ENCODE measurements at regions not wholly inside any gene's neighbourhood (a gene's known extent, or its start where the extent isn't known, plus 50 kb on each side); places are given as distances from the start of the nearest gene placed in this dataset.

DNA sequence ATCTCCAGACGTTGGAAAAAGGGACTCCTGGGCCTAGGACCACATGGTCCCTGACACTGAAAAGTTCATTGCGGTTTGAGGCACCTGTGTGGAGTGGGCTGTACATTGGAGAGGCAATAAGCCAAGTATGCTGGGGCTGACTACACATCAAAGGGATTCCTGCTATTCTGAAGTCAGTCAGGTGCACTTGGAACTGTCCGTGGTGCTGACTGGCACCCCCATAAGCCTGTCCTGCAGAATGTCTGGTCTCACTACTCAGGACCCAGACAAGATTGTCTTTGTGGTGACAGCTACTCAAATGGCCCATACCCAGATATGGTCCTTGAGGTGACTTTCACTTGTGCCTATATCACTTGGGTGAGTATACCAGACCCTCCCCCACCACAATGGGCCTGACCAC lies 150.6 kb downstream of the RWDD3 start:
- Mint-ChIP-seq H3K9me3 (ENCODE audit: unreplicated experiment) (no peaks in the 10 kb centered on the region), H3K27me3 (ENCODE audit: unreplicated experiment) (no peaks in the 10 kb centered on the region), H3K36me3 (ENCODE audit: unreplicated experiment) (no peaks in the 10 kb centered on the region), H3K27ac (ENCODE audit: unreplicated experiment) (no peak overlapping the region), H3K4me3 (ENCODE audit: unreplicated experiment) (no peak overlapping the region), H3K4me1 (ENCODE audit: low read depth, unreplicated experiment) (peaks cover 48% of the 10 kb centered on the region)
- no peak for DNase-seq
- TF ChIP-seq, protein P1, sequence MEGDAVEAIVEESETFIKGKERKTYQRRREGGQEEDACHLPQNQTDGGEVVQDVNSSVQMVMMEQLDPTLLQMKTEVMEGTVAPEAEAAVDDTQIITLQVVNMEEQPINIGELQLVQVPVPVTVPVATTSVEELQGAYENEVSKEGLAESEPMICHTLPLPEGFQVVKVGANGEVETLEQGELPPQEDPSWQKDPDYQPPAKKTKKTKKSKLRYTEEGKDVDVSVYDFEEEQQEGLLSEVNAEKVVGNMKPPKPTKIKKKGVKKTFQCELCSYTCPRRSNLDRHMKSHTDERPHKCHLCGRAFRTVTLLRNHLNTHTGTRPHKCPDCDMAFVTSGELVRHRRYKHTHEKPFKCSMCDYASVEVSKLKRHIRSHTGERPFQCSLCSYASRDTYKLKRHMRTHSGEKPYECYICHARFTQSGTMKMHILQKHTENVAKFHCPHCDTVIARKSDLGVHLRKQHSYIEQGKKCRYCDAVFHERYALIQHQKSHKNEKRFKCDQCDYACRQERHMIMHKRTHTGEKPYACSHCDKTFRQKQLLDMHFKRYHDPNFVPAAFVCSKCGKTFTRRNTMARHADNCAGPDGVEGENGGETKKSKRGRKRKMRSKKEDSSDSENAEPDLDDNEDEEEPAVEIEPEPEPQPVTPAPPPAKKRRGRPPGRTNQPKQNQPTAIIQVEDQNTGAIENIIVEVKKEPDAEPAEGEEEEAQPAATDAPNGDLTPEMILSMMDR (IDR thresholded peaks at IDR 0.05; ENCODE audit: partially characterized antibody, unreplicated experiment) = no peak

DNA sequence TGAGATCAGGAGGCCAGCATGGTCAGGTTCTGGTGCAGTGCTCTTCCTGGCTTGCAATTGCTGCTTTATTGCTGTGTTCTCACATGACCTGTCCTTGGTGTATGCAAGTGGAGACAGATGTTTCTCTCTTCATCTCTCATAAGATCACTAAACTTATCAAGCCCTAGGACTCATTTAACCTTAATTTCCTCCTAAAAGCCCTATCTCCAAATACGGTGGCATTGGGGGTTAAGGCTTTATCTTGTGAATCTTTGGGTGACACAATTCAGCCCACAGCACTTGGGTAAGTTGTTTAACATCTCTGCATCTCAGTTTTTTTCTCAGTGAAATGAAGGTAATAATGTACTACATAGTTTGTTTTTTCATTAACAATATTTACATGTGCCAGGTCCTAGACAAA lies 152.4 kb downstream of the RWDD3 start:
- Mint-ChIP-seq H3K9me3 (ENCODE audit: unreplicated experiment) (no peaks in the 10 kb centered on the region), H3K27me3 (ENCODE audit: unreplicated experiment) (no peaks in the 10 kb centered on the region), H3K27ac (ENCODE audit: unreplicated experiment) (peak overlapping the region; percentile 1), H3K36me3 (ENCODE audit: unreplicated experiment) (no peaks in the 10 kb centered on the region), H3K4me3 (ENCODE audit: unreplicated experiment) (no peak overlapping the region), H3K4me1 (ENCODE audit: low read depth, unreplicated experiment) (peaks cover 48% of the 10 kb centered on the region)
- TF ChIP-seq, protein P1 (IDR thresholded peaks at IDR 0.05; ENCODE audit: partially characterized antibody, unreplicated experiment) = no peak
- DNase-seq = no peak

DNA sequence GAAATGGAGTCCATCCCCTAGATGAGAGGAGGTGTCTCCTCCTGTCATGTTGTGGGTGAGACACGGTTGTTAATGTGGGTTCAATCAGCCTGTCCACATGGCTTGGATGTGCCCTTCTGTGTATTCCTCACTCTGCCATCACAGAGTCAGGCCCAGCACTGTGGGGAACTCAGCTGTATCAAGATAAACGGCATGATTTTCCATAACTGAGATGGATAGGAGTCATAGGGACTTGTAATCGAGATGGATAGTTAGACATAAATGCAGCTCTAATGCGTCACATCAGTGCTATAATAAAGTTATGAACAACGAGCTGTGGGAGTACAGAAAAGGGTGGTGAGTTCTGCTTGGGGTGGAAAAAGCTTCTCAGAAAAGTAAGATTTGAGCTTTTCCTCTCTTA lies 152.9 kb downstream of the RWDD3 start:
- Mint-ChIP-seq H3K27ac (ENCODE audit: unreplicated experiment) (peak overlapping the region; percentile 59), H3K27me3 (ENCODE audit: unreplicated experiment) (no peaks in the 10 kb centered on the region), H3K4me3 (ENCODE audit: unreplicated experiment) (peak overlapping the region; percentile 27), H3K36me3 (ENCODE audit: unreplicated experiment) (no peaks in the 10 kb centered on the region), H3K9me3 (ENCODE audit: unreplicated experiment) (no peaks in the 10 kb centered on the region), H3K4me1 (ENCODE audit: low read depth, unreplicated experiment) (peaks cover 44% of the 10 kb centered on the region)
- TF ChIP-seq, protein P1 (IDR thresholded peaks at IDR 0.05; ENCODE audit: partially characterized antibody, unreplicated experiment) = no peak
- DNase-seq = no peak

DNA sequence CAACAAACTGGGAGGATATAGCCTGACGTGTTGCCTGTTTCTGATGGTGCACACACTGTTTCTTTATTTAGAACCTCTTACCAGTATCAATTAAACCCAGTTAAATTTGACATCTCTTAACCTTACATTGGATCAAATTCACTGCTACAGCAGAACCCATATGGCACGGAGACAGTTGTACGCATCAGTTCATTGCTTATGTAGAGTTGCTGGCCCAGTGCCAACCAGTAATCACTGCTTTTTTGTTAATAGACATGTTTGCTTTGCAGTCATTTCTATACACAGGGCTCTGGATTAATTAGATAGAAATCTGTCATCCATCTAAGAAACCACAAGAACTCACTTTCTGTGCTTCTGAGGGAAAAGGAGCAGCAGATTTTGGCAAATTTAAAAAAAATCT lies 154.0 kb downstream of the RWDD3 start:
- no peaks in the 10 kb centered on the region for H3K36me3 Mint-ChIP-seq (ENCODE audit: unreplicated experiment)
- DNase-seq = no peak
- no peak overlapping the region for H3K27ac Mint-ChIP-seq (ENCODE audit: unreplicated experiment)
- H3K4me1 Mint-ChIP-seq (ENCODE audit: low read depth, unreplicated experiment) = peaks cover 34% of the 10 kb centered on the region
- TF ChIP-seq, protein P1 (IDR thresholded peaks at IDR 0.05; ENCODE audit: partially characterized antibody, unreplicated experiment) = no peak
- no peaks in the 10 kb centered on the region for H3K9me3 Mint-ChIP-seq (ENCODE audit: unreplicated experiment)
- H3K4me3 Mint-ChIP-seq (ENCODE audit: unreplicated experiment) = no peak overlapping the region
- H3K27me3 Mint-ChIP-seq (ENCODE audit: unreplicated experiment) = no peaks in the 10 kb centered on the region

DNA sequence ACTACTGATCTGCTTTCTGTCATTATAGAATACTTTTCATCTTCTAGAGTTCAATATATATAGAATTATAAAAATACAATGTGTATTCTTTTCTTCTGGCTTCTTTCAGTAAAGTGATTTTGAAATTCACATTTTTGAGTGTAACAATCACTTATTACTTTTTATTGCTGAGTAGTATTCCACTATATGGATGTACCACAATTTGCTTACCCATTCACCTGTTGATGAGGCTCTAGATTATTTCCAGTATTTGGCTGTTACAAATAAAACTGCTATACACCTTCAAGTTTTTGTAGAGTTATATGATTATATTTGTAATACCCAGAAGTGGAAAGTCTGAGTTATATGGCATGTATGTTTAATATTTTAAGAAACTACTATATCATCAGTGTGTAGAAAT lies 159.4 kb downstream of the RWDD3 start:
- H3K4me3 Mint-ChIP-seq (ENCODE audit: unreplicated experiment) = no peak overlapping the region
- no peaks in the 10 kb centered on the region for H3K27me3 Mint-ChIP-seq (ENCODE audit: unreplicated experiment)
- DNase-seq = no peak
- peaks cover 1% of the 10 kb centered on the region for H3K9me3 Mint-ChIP-seq (ENCODE audit: unreplicated experiment)
- H3K27ac Mint-ChIP-seq (ENCODE audit: unreplicated experiment) = no peak overlapping the region
- TF ChIP-seq, protein P1 (IDR thresholded peaks at IDR 0.05; ENCODE audit: partially characterized antibody, unreplicated experiment) = no peak
- peaks cover 15% of the 10 kb centered on the region for H3K4me1 Mint-ChIP-seq (ENCODE audit: low read depth, unreplicated experiment)
- H3K36me3 Mint-ChIP-seq (ENCODE audit: unreplicated experiment) = no peaks in the 10 kb centered on the region
